ENCODE measurements at regions not wholly inside any gene's neighbourhood (a gene's known extent, or its start where the extent isn't known, plus 50 kb on each side); places are given as distances from the start of the nearest gene placed in this dataset.
A peak's percentile ranks its signal among the peaks of the same experiment; 100 is the strongest.

GRCh38 chr1:232209357-232209756 lies 420.6 kb downstream of the SIPA1L2 start:
- BruUV-seq (replicated peaks): no TSS peak
- CTCF ChIA-PET: interaction anchor here (0.7 to 1.6 kb wide), 5 partner anchors 11 to 420 kb away, joined by 3 to 7 read pairs (median 4); partner anchors contain the start of gene SIPA1L2
- peak; percentile 48 for DNase-seq (ENCODE audit: unreplicated experiment)
- Mint-ChIP-seq H3K4me1 (ENCODE audit: insufficient read depth, unreplicated experiment) (no peaks in the 10 kb centered on the region), H3K36me3 (ENCODE audit: insufficient read depth, unreplicated experiment) (no peaks in the 10 kb centered on the region), H3K4me3 (ENCODE audit: unreplicated experiment) (no peak overlapping the region), H3K27ac (ENCODE audit: low read depth, unreplicated experiment) (no peak overlapping the region), H3K27me3 (ENCODE audit: insufficient read depth, unreplicated experiment) (no peaks in the 10 kb centered on the region), H3K9me3 (ENCODE audit: unreplicated experiment) (no peaks in the 10 kb centered on the region)
- TF ChIP-seq CTCF (IDR thresholded peaks at IDR 0.05; ENCODE audit: unreplicated experiment): no peak
- POLR2A ChIA-PET: interaction anchor here (0.6 to 3.8 kb wide), 6 partner anchors 12 to 301 kb away, joined by 3 to 17 read pairs (median 4); no protein-coding TSS in a partner anchor
- intact Hi-C loops (cut with micrococcal nuclease): no loop called here

GRCh38 chr1:232207073-232207866 lies 422.7 kb downstream of the SIPA1L2 start:
- Mint-ChIP-seq H3K4me3 (ENCODE audit: unreplicated experiment) (no peak overlapping the region), H3K27me3 (ENCODE audit: insufficient read depth, unreplicated experiment) (no peaks in the 10 kb centered on the region), H3K9me3 (ENCODE audit: unreplicated experiment) (peaks cover 12% of the 10 kb centered on the region), H3K27ac (ENCODE audit: low read depth, unreplicated experiment) (no peak overlapping the region), H3K36me3 (ENCODE audit: insufficient read depth, unreplicated experiment) (no peaks in the 10 kb centered on the region), H3K4me1 (ENCODE audit: insufficient read depth, unreplicated experiment) (no peaks in the 10 kb centered on the region)
- BruUV-seq (replicated peaks): no TSS peak
- CTCF ChIA-PET: interaction anchor here (0.6 to 0.7 kb wide), 2 partner anchors 14 to 1556 kb away, joined by 3 to 5 read pairs; no protein-coding TSS in a partner anchor
- no peak for TF ChIP-seq CTCF (IDR thresholded peaks at IDR 0.05; ENCODE audit: unreplicated experiment)
- POLR2A ChIA-PET: interaction anchor here (1.3 to 3.8 kb wide), 2 partner anchors 14 to 65 kb away, joined by 4 to 17 read pairs; no protein-coding TSS in a partner anchor
- intact Hi-C loops (cut with micrococcal nuclease): no loop called here
- no peak for DNase-seq (ENCODE audit: unreplicated experiment)

- no peaks in the 10 kb centered on the region for H3K36me3 Mint-ChIP-seq (ENCODE audit: insufficient read depth, unreplicated experiment)
- no peak for DNase-seq (ENCODE audit: unreplicated experiment)
- POLR2A ChIA-PET: interaction anchor here (0.5 to 1.5 kb wide), 2 partner anchors 17 to 89 kb away, joined by 3 to 12 read pairs; no protein-coding TSS in a partner anchor
Observed at GRCh38 chr1:232204269-232204668, 425.7 kb downstream of the SIPA1L2 start.

More at GRCh38 chr1:232204269-232204668, 425.7 kb downstream of the SIPA1L2 start:
- CTCF ChIA-PET: interaction anchor here (0.5 kb wide), 1 partner anchor 300 kb away, joined by 3 read pairs; no protein-coding TSS in a partner anchor
- H3K27ac Mint-ChIP-seq (ENCODE audit: low read depth, unreplicated experiment): no peak overlapping the region
- no TSS peak for BruUV-seq (replicated peaks)
- no peaks in the 10 kb centered on the region for H3K27me3 Mint-ChIP-seq (ENCODE audit: insufficient read depth, unreplicated experiment)
- no peak for TF ChIP-seq CTCF (IDR thresholded peaks at IDR 0.05; ENCODE audit: unreplicated experiment)
- no peak overlapping the region for H3K4me3 Mint-ChIP-seq (ENCODE audit: unreplicated experiment)
- H3K9me3 Mint-ChIP-seq (ENCODE audit: unreplicated experiment): peaks cover 27% of the 10 kb centered on the region
- H3K4me1 Mint-ChIP-seq (ENCODE audit: insufficient read depth, unreplicated experiment): no peaks in the 10 kb centered on the region
- intact Hi-C loops (cut with micrococcal nuclease): no loop called here

All from MCF 10A (cell line).